ENCODE measurements at regions not wholly inside any gene's neighbourhood (a gene's known extent, or its start where the extent isn't known, plus 50 kb on each side); places are given as distances from the start of the nearest gene placed in this dataset.

GRCh38 chr10:30744106-30744505 is 114.6 kb upstream of the LYZL2 start:
- TF ChIP-seq POLR2A (IDR thresholded peaks at IDR 0.05) (no peak), CTCF (IDR thresholded peaks at IDR 0.05) (no peak)

All from Peyer's patch (tissue), 4 donors.